Colonic mucosa (tissue), 4 donors: ENCODE measurements at regions not wholly inside any gene's neighbourhood (a gene's known extent, or its start where the extent isn't known, plus 50 kb on each side); places are given as distances from the start of the nearest gene placed in this dataset.
"Not testable (repeated sequence)": the region's sequence is repeated elsewhere in the genome, so short reads cannot be mapped to it uniquely, and the experiment has no call there.

Source experiments
- DNase-seq: peaks from one replicate; pipeline ENCODE4 v3.0.0-alpha.2; 2020
- H3K27ac ChIP-seq: fragments of 200-600 bp; one replicate; pipeline ENCODE4 v1.8.0; 2021
- H3K27me3 ChIP-seq: fragments of 200-600 bp; one replicate; pipeline ENCODE4 v1.8.0; 2021
- H3K36me3 ChIP-seq: fragments of 200-600 bp; one replicate; pipeline ENCODE4 v1.8.0; 2021
- H3K4me1 ChIP-seq: fragments of 200-600 bp; one replicate; pipeline ENCODE4 v1.8.0; 2021; ENCODE audit warnings: mild to moderate bottlenecking
- H3K4me3 ChIP-seq: fragments of 200-600 bp; one replicate; pipeline ENCODE4 v1.8.0; 2021
- H3K9ac ChIP-seq, 2 donors: one replicate each; pipeline ENCODE4 v1.7.0; 2013; ENCODE audit warnings: control low read depth in 2 of 2, low read depth in 2 of 2, low read length in 2 of 2
- H3K9me3 ChIP-seq: fragments of 200-600 bp; one replicate; pipeline ENCODE4 v1.8.0; 2021
- CTCF ChIP-seq: fragments of 200-600 bp; IDR thresholded peaks from one replicate; pipeline ENCODE4 v1.8.0; 2022; ENCODE audit warnings: antibody characterized with exemption, mild to moderate bottlenecking
- intact Hi-C: fragments of 100-400 bp; cut with DNase I; formaldehyde crosslinking; loops from one replicate; pipeline ENCODE4 v1.14.1; 2022
- donor health status: healthy.
- donor health status: DM: no; HTN: no; CAD: no.
- donor health status: DM: no; HTN: no; CAD: no.

GRCh38 chr14:34086223-34086757 is 135.4 kb upstream of the EGLN3 start:
- no peaks in the 10 kb centered on the region for H3K36me3 ChIP-seq

GRCh38 chr14:34085695-34086094 is 134.8 kb upstream of the EGLN3 start:
- Histone ChIP-seq H3K9ac (no peak overlapping the region), H3K27ac (no peak overlapping the region), H3K27me3 (no peaks in the 10 kb centered on the region), H3K9me3 (no peaks in the 10 kb centered on the region), H3K36me3 (no peaks in the 10 kb centered on the region), H3K4me1 (no peaks in the 10 kb centered on the region), H3K4me3 (no peak overlapping the region)
- intact Hi-C loops = no loop called here
- TF ChIP-seq CTCF = no peak
- DNase-seq = no peak

More at GRCh38 chr14:34086223-34086757, 135.4 kb upstream of the EGLN3 start:
- intact Hi-C loops = no loop called here
- Histone ChIP-seq H3K9ac (no peak overlapping the region), H3K4me3 (no peak overlapping the region), H3K4me1 (no peaks in the 10 kb centered on the region), H3K27ac (no peak overlapping the region), H3K9me3 (no peaks in the 10 kb centered on the region), H3K27me3 (no peaks in the 10 kb centered on the region)
- no peak for DNase-seq
- TF ChIP-seq CTCF = no peak

GRCh38 chr14:34081576-34082136 is 130.8 kb upstream of the EGLN3 start:
- no peak for DNase-seq
- H3K4me3 ChIP-seq = no peak overlapping the region
- TF ChIP-seq CTCF = no peak
- H3K9me3 ChIP-seq = no peaks in the 10 kb centered on the region
- H3K36me3 ChIP-seq = no peaks in the 10 kb centered on the region
- no peak overlapping the region for H3K27ac ChIP-seq
- intact Hi-C loops = no loop called here
- no peak overlapping the region for H3K9ac ChIP-seq
- H3K27me3 ChIP-seq = no peaks in the 10 kb centered on the region
- no peaks in the 10 kb centered on the region for H3K4me1 ChIP-seq

GRCh38 chr14:34081101-34081575 is 130.3 kb upstream of the EGLN3 start:
- H3K36me3 ChIP-seq = no peaks in the 10 kb centered on the region
- no peak overlapping the region for H3K27ac ChIP-seq
- H3K27me3 ChIP-seq = no peaks in the 10 kb centered on the region
- no peaks in the 10 kb centered on the region for H3K9me3 ChIP-seq
- no peak for DNase-seq
- no peak overlapping the region for H3K9ac ChIP-seq
- no peak overlapping the region for H3K4me3 ChIP-seq
- intact Hi-C loops = no loop called here
- no peak for TF ChIP-seq CTCF
- H3K4me1 ChIP-seq = no peaks in the 10 kb centered on the region

GRCh38 chr14:34079643-34080042 is 128.8 kb upstream of the EGLN3 start:
- H3K9ac ChIP-seq, H3K27ac ChIP-seq, H3K4me3 ChIP-seq, H3K27me3 ChIP-seq, DNase-seq, H3K4me1 ChIP-seq, H3K9me3 ChIP-seq, H3K36me3 ChIP-seq, intact Hi-C loops: not testable (repeated sequence)

GRCh38 chr14:34078117-34078743 is 127.4 kb upstream of the EGLN3 start:
- DNase-seq = no peak
- no peaks in the 10 kb centered on the region for H3K36me3 ChIP-seq
- TF ChIP-seq CTCF = no peak

More at GRCh38 chr14:34078117-34078743, 127.4 kb upstream of the EGLN3 start:
- Histone ChIP-seq H3K27me3 (no peaks in the 10 kb centered on the region), H3K4me1 (no peaks in the 10 kb centered on the region), H3K4me3 (no peak overlapping the region), H3K9me3 (no peaks in the 10 kb centered on the region), H3K27ac (no peak overlapping the region), H3K9ac (no peak overlapping the region)
- intact Hi-C loops = no loop called here
